Chondrocyte (in vitro differentiated cells): ENCODE measurements at regions not wholly inside any gene's neighbourhood (a gene's known extent, or its start where the extent isn't known, plus 50 kb on each side); places are given as distances from the start of the nearest gene placed in this dataset.

Experiments used
- DNase-seq: peaks from one replicate; pipeline ENCODE4 v3.0.0; 2021; ENCODE audit warnings: mixed read lengths, low spot score
- H3K27ac Mint-ChIP-seq: one replicate; pipeline ENCODE4 v1.8.0; 2021; ENCODE audit warnings: mild to moderate bottlenecking, moderate library complexity, mixed read lengths; ENCODE audit not compliant: unreplicated experiment
- H3K27me3 Mint-ChIP-seq: 2 replicates; pipeline ENCODE4 v1.8.0; 2021; ENCODE audit warnings: low read depth, mixed read lengths
- H3K36me3 Mint-ChIP-seq: 2 replicates; pipeline ENCODE4 v1.8.0; 2021; ENCODE audit warnings: low read depth, mixed read lengths
- H3K4me1 Mint-ChIP-seq: 2 replicates; pipeline ENCODE4 v1.8.0; 2021; ENCODE audit warnings: low read depth, mild to moderate bottlenecking, mixed read lengths
- H3K4me3 Mint-ChIP-seq: one replicate; pipeline ENCODE4 v1.8.0; 2021; ENCODE audit warnings: mild to moderate bottlenecking, moderate library complexity, mixed read lengths; ENCODE audit not compliant: unreplicated experiment
- H3K9me3 Mint-ChIP-seq: 2 replicates; pipeline ENCODE4 v1.8.0; 2021; ENCODE audit warnings: low read depth, mixed read lengths
- CTCF ChIP-seq: fragments of 200-600 bp; sonication (generic); IDR thresholded peaks from 2 replicates; pipeline ENCODE4 v1.5.0; 2021; ENCODE audit warnings: antibody characterized with exemption, mild to moderate bottlenecking, moderate library complexity

GRCh38 chr14:83559721-83560120 lies 1970.2 kb upstream of the FLRT2 start:
- no peak for TF ChIP-seq CTCF
- peaks cover 2% of the 10 kb centered on the region for H3K36me3 Mint-ChIP-seq
- H3K9me3 Mint-ChIP-seq, result peaks cover 3% of the 10 kb centered on the region
- DNase-seq, result no peak
- no peak overlapping the region for H3K4me3 Mint-ChIP-seq
- H3K27me3 Mint-ChIP-seq, result no peaks in the 10 kb centered on the region
- peak overlapping the region; percentile 60 for H3K27ac Mint-ChIP-seq
- peaks cover 35% of the 10 kb centered on the region for H3K4me1 Mint-ChIP-seq

GRCh38 chr14:83561261-83561660 lies 1968.7 kb upstream of the FLRT2 start:
- no peak for DNase-seq
- no peaks in the 10 kb centered on the region for H3K27me3 Mint-ChIP-seq
- H3K36me3 Mint-ChIP-seq, result peaks cover 2% of the 10 kb centered on the region
- no peak overlapping the region for H3K27ac Mint-ChIP-seq
- H3K9me3 Mint-ChIP-seq, result peaks cover 7% of the 10 kb centered on the region
- peaks cover 34% of the 10 kb centered on the region for H3K4me1 Mint-ChIP-seq
- no peak overlapping the region for H3K4me3 Mint-ChIP-seq
- no peak for TF ChIP-seq CTCF

GRCh38 chr14:83566567-83566966 lies 1963.4 kb upstream of the FLRT2 start:
- no peak for TF ChIP-seq CTCF
- DNase-seq, result no peak
- H3K27ac Mint-ChIP-seq, result no peak overlapping the region
- H3K36me3 Mint-ChIP-seq, result peaks cover 2% of the 10 kb centered on the region
- H3K9me3 Mint-ChIP-seq, result peaks cover 7% of the 10 kb centered on the region
- H3K4me3 Mint-ChIP-seq, result no peak overlapping the region
- H3K27me3 Mint-ChIP-seq, result no peaks in the 10 kb centered on the region
- H3K4me1 Mint-ChIP-seq, result no peaks in the 10 kb centered on the region

- no peaks in the 10 kb centered on the region for H3K27me3 Mint-ChIP-seq
- no peak overlapping the region for H3K27ac Mint-ChIP-seq
- no peaks in the 10 kb centered on the region for H3K4me1 Mint-ChIP-seq
- TF ChIP-seq CTCF, result no peak
- H3K36me3 Mint-ChIP-seq, result peaks cover 2% of the 10 kb centered on the region
- no peak overlapping the region for H3K4me3 Mint-ChIP-seq
- DNase-seq, result no peak
- H3K9me3 Mint-ChIP-seq, result peaks cover 7% of the 10 kb centered on the region
Measured at GRCh38 chr14:83568141-83568540, 1961.8 kb upstream of the FLRT2 start.

GRCh38 chr14:83575301-83575700 lies 1954.6 kb upstream of the FLRT2 start:
- H3K4me3 Mint-ChIP-seq, result no peak overlapping the region
- no peaks in the 10 kb centered on the region for H3K36me3 Mint-ChIP-seq
- peaks cover 4% of the 10 kb centered on the region for H3K9me3 Mint-ChIP-seq
- no peak for DNase-seq
- TF ChIP-seq CTCF, result no peak
- H3K4me1 Mint-ChIP-seq, result no peaks in the 10 kb centered on the region
- H3K27ac Mint-ChIP-seq, result no peak overlapping the region
- H3K27me3 Mint-ChIP-seq, result no peaks in the 10 kb centered on the region
